GM12865 (cell line): ENCODE measurements at regions not wholly inside any gene's neighbourhood (a gene's known extent, or its start where the extent isn't known, plus 50 kb on each side); places are given as distances from the start of the nearest gene placed in this dataset.

Experiments used
- DNase-seq: peaks from one replicate; pipeline ENCODE4 v3.0.0; 2010; ENCODE audit warnings: low read depth
- H3K4me3 ChIP-seq: 2 replicates; pipeline ENCODE4 v1.5.1; 2011; ENCODE audit warnings: mild to moderate bottlenecking, low read depth, low read length, control low read depth
- CTCF ChIP-seq: IDR thresholded peaks from 2 replicates; pipeline ENCODE4 v1.5.1; 2011; ENCODE audit warnings: low read length, control low read depth, low read depth, inconsistent platforms; ENCODE audit not compliant: insufficient read depth; ENCODE audit errors: missing control alignments

DNA sequence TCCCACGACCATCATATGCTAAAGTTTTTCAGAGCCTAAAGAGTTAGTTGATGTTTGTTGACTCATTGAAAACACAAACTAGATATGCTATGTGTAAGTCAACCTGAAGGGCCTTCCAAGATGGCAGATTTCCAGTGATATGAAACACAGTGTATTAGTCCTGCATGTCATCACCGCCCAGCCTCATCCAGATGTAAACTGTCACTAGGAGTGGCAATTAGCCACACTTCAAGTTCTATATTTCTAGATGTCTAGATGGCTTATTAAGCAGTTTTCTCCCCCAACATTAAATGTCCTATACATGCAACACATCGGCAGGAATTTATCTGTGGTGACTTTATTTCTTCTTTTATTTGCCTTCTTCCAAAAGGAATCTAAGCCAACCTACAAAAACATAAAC is 444.1 kb upstream of the SMIM21 start:
- DNase-seq, result no peak
- no peak for TF ChIP-seq CTCF
- H3K4me3 ChIP-seq, result no peak overlapping the region

DNA sequence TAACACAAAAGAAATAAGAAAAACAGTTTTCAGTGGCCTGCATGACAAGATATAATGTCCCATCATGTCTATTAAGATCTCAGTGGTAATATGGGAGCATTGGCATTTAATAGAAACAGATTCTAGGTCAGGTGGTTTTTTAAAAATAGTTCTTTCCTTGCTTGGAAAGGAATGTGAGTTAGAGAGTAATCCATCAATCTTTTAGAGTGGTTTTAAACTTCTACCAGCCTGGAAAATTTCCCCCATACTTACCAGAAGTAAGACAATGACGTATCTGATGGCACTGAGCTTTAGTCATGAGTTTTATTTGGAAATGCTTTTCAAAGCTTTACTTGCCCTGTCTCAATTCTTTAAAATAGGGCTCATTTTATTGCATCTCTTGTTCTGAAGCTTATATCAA is 441.7 kb upstream of the SMIM21 start:
- DNase-seq, result no peak
- no peak for TF ChIP-seq CTCF
- H3K4me3 ChIP-seq, result no peak overlapping the region

DNA sequence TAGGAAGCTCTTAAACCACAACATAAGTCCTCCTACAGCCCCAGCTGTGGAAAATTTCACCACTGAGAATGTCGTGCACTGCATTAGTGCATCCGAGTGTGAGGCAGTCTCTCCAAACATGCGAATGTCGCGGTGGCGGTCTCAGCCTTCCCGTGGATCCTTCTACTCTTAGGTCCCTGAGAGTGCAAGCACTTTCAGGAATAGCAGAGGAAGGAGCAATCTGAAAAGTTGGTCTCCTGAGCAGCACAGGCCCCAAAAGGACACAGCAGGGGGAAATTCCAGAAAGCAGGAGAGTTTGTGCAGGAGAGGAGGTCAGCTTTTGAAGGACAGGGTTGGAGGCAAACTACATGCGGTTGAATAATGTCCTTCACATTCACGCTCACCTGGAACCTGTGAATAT is 440.5 kb upstream of the SMIM21 start:
- no peak overlapping the region for H3K4me3 ChIP-seq
- TF ChIP-seq CTCF, result no peak
- DNase-seq, result no peak

DNA sequence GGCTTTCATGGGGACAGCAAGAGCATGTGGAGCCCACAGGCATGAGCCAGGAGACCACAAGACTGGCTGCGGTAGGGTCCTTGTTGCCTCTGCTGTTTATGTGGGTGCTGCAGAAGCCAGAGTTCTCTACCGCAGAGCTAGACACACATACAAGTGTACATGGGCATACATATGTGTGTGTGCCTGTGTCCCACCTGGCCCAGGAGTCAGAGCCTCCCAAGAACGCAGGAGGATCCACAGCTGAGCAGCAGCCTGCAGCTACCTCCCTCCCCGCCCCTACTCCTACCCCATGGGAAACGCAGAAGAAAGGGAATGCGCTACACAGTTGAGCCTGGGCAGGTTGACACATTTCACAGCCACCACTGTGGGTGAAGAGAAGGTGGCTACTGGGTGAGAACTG is 438.1 kb upstream of the SMIM21 start:
- no peak for DNase-seq
- no peak overlapping the region for H3K4me3 ChIP-seq
- no peak for TF ChIP-seq CTCF

DNA sequence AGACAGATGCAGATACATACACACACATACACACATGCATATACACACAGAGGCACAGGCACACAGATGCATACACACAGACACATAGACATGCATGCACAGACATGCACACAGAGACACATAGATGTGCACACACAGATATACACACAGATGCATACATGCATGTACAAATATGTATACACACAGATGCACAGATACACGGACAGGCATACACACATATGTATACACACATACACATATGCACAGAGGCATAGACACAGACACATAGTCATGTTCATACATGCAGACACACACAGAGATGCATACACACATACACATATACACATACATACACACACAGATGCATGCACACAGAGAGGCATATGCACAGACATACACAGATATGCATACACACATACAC is 437.3 kb upstream of the SMIM21 start:
- no peak for TF ChIP-seq CTCF
- no peak overlapping the region for H3K4me3 ChIP-seq
- no peak for DNase-seq

DNA sequence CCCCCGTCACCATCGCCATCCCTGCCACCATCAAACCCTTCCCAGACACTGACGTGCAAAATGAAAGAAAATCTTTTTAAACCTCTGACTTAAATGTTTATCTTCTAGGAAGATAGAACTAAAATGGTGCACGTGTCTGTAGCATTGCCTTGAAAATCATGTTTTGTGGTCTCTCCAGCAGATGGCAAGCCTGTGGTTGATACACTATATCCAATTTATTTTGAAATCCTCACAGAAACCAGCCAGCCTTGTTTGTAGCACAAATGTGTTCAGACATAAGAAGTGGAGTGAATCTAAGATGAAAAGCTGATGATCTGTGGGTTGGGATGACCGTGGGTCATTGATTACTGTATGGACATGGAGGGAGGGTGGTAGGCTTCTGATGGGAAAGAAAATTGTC is 436.2 kb upstream of the SMIM21 start:
- no peak for DNase-seq
- H3K4me3 ChIP-seq, result no peak overlapping the region
- no peak for TF ChIP-seq CTCF

- TF ChIP-seq CTCF, result no peak
- DNase-seq, result no peak
- no peak overlapping the region for H3K4me3 ChIP-seq
Measured at GRCh38 chr18:75862458-75862857, 435.0 kb upstream of the SMIM21 start.
